HepG2 (cell line): ENCODE measurements at regions not wholly inside any gene's neighbourhood (a gene's known extent, or its start where the extent isn't known, plus 50 kb on each side); places are given as distances from the start of the nearest gene placed in this dataset.

Experiments used
- ATAC-seq: fragments of 200-7000 bp; cut with Tn5 transposase; 3 replicates; pipeline ENCODE4 v1.9.1; 2020; ENCODE audit warnings: mild to moderate bottlenecking, moderate library complexity
- BruUV-seq: library from RNA; stranded (reverse); fragments of 400-500 nt; replicated peaks from 2 replicates; lab custom pipeline; 2021; lab: Mats Ljungman, UMichigan
- CTCF ChIA-PET: fragments of 300-600 bp; formaldehyde crosslinking; extraction: SDS; loops from one replicate; lab custom pipeline; 2021; ENCODE audit warnings: low total read pairs, inconsistent platforms, low intra/inter-chr PET ratio; lab: Yijun Ruan, JAX
- POLR2A ChIA-PET: fragments of 350-600 bp; sonication (Branson Sonifier 250); formaldehyde crosslinking; loops from one replicate; lab custom pipeline; 2020; ENCODE audit warnings: antibody characterized with exemption, inconsistent platforms; lab: Yijun Ruan, JAX
- DNase-seq: peaks from one replicate; pipeline ENCODE4 v3.0.0-alpha.2; 2015; ENCODE audit warnings: low spot score
- FAIRE-seq: peaks from 3 replicates; lab custom pipeline; 2011; peaks lifted over from hg19 to GRCh38; lab: Jason Lieb, UNC
- H2AFZ ChIP-seq: one replicate; pipeline ENCODE4 v1.6.1; 2011; ENCODE audit warnings: low read length, inconsistent platforms
- H3K27ac ChIP-seq: fragments of 300-600 bp; 3 replicates; pipeline ENCODE4 v1.8.0; 2011; ENCODE audit warnings: mixed run types, mild to moderate bottlenecking, mixed read lengths, low read length, inconsistent platforms; ENCODE audit not compliant: insufficient read depth; ENCODE audit errors: extremely low read length
- H3K27me3 ChIP-seq, 2 experiments: fragments of 200-600 bp in 1 of 2; 2 replicates in 1 of 2; 3 replicates in 1 of 2; pipeline versions ENCODE4 v1.6.0 to v1.8.0; 2011; ENCODE audit warnings: low read length in 2 of 2, mild to moderate bottlenecking in 2 of 2, moderate library complexity in 2 of 2, inconsistent platforms in 1 of 2; ENCODE audit not compliant: insufficient read depth in 2 of 2, control insufficient read depth in 1 of 2
- H3K36me3 ChIP-seq, 2 experiments: fragments of 200-600 bp in 1 of 2; replicated peaks in 1 of 2; 2 replicates in 1 of 2; 3 replicates in 1 of 2; pipeline versions ENCODE4 v1.5.1 to v1.8.0; 2011; ENCODE audit warnings: low read length in 2 of 2, inconsistent platforms in 1 of 2; ENCODE audit not compliant: insufficient read depth in 2 of 2, control insufficient read depth in 1 of 2
- H3K4me1 ChIP-seq: 2 replicates; pipeline ENCODE4 v1.5.1; 2012; ENCODE audit warnings: low read length, inconsistent platforms; ENCODE audit not compliant: insufficient read depth
- H3K4me2 ChIP-seq: 2 replicates; pipeline ENCODE4 v1.6.0; 2011; ENCODE audit warnings: low read depth, low read length, inconsistent platforms
- H3K4me3 ChIP-seq, 3 experiments: fragments of 200-600 bp in 1 of 3; sonication (generic), shearing (Covaris generic) in 1 of 3; replicated peaks in 1 of 3; 2 replicates each; pipeline ENCODE4 v1.5.1; 2011 to 2016; ENCODE audit warnings: low read length in 3 of 3, inconsistent platforms in 2 of 3, low read depth in 2 of 3, mild to moderate bottlenecking in 2 of 3, control low read depth in 1 of 3, mixed read lengths in 1 of 3; ENCODE audit not compliant: insufficient read depth in 1 of 3
- H3K79me2 ChIP-seq: one replicate; pipeline ENCODE4 v1.6.1; 2011; ENCODE audit warnings: low read length, inconsistent platforms; ENCODE audit not compliant: insufficient read depth
- H3K9ac ChIP-seq: 2 replicates; pipeline ENCODE4 v1.6.0; 2011; ENCODE audit warnings: mild to moderate bottlenecking, low read depth, low read length, inconsistent platforms; ENCODE audit not compliant: insufficient read depth
- H3K9me3 ChIP-seq: 2 replicates; pipeline ENCODE4 v1.5.1; 2012; ENCODE audit warnings: mild to moderate bottlenecking, low read length
- H4K20me1 ChIP-seq: 2 replicates; pipeline ENCODE4 v1.6.0; 2011; ENCODE audit warnings: inconsistent platforms, mild to moderate bottlenecking, low read length, moderate library complexity; ENCODE audit not compliant: insufficient read depth
- KLF6 ChIP-seq: IDR thresholded peaks from 2 replicates; pipeline ENCODE4 v1.8.0; 2016; ENCODE audit warnings: missing biosample characterization, missing genetic modification reagents
- NRL ChIP-seq: sonication (generic); formaldehyde crosslinking; IDR thresholded peaks from 2 replicates; pipeline ENCODE4 v1.5.0; 2020; ENCODE audit warnings: missing genetic modification reagents, mild to moderate bottlenecking, moderate library complexity, borderline replicate concordance
- REXO4 ChIP-seq: sonication (generic); formaldehyde crosslinking; IDR thresholded peaks from 2 replicates; pipeline ENCODE4 v1.8.0; 2022; ENCODE audit warnings: missing genetic modification reagents, mild to moderate bottlenecking, borderline replicate concordance
- ZNF3 ChIP-seq: IDR thresholded peaks from 2 replicates; pipeline ENCODE4 v1.7.0; 2017; ENCODE audit warnings: inconsistent platforms
- in situ Hi-C: cut with HindIII; loops from 2 replicates; pipeline ENCODE4 v1.10.0; 2017; ENCODE audit warnings: low pct_unique_long_range_greater_than_20kb; ENCODE audit not compliant: extremely low pct_ligation_motif_present
- intact Hi-C: fragments of 100-400 bp; cut with micrococcal nuclease; formaldehyde crosslinking; loops from one replicate; pipeline ENCODE4 v1.10.0; 2022; ENCODE audit not compliant: unreplicated experiment
- TF ChIP-seq, protein P1 (sequence below): sonication (generic); formaldehyde crosslinking; IDR thresholded peaks from 2 replicates; pipeline ENCODE4 v1.4.0; 2020; ENCODE audit warnings: mild to moderate bottlenecking, missing genetic modification reagents
- TF ChIP-seq, protein P2 (sequence below): IDR thresholded peaks from 2 replicates; pipeline ENCODE4 v1.6.1; 2016; ENCODE audit warnings: missing biosample characterization, missing genetic modification reagents, low read depth
- TF ChIP-seq, protein P3 (sequence below), 2 experiments: IDR thresholded peaks; 2 replicates each; pipeline ENCODE4 v1.6.1; 2011 to 2012; ENCODE audit warnings: low read length in 2 of 2, borderline replicate concordance in 1 of 2, low read depth in 1 of 2, mild to moderate bottlenecking in 1 of 2, moderate library complexity in 1 of 2

DNA sequence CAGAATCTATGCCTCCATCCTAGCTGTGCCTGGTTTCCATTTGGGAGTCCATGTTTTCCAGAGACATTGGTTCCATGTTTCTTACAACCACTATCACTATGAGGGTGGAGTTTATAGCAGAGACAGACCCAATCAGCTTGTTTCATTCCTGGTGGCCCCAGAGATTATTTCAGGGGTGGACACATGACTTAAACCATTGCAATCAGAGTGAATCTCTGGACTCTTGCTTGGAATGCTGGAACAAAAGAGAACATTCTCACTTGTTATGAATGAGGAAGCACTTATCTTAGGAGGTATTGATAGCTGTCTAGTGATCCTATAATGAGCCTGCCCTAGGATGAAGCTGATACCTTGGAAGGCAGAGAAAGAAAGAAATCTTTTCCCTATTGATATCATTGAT is 250.3 kb downstream of the ATG4C start:
- Histone ChIP-seq H3K4me3 (no peak overlapping the region), H4K20me1 (no peaks in the 10 kb centered on the region), H3K9ac (no peak overlapping the region), H3K79me2 (no peaks in the 10 kb centered on the region), H2AFZ (no peak overlapping the region), H3K27ac (no peak overlapping the region), H3K27me3 (peaks cover 0 to 3% of the 10 kb centered on the region in 2 experiments; a peak in 1 of 5 replicates), H3K36me3 (no peaks in the 10 kb centered on the region), H3K4me1 (0 out of 2 replicates have a peak, but pooled peaks cover 2% of the 10 kb centered on the region), H3K9me3 (no peaks in the 10 kb centered on the region), H3K4me2 (no peak overlapping the region)
- DNase-seq (no peak), FAIRE-seq (no peak), ATAC-seq (no peak)
- CTCF ChIA-PET: no interaction called here
- intact Hi-C loops (no loop called here), in situ Hi-C loops (no loop called here)
- POLR2A ChIA-PET: no interaction called here
- no peak for TF ChIP-seq KLF6 (CRISPR knock-in tag)
- TF ChIP-seq REXO4: no peak
- TF ChIP-seq, protein P1, sequence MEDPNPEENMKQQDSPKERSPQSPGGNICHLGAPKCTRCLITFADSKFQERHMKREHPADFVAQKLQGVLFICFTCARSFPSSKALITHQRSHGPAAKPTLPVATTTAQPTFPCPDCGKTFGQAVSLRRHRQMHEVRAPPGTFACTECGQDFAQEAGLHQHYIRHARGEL (CRISPR knock-in tag): no peak
- no peak for TF ChIP-seq NRL
- TF ChIP-seq ZNF3: no peak
- TF ChIP-seq, protein P2, sequence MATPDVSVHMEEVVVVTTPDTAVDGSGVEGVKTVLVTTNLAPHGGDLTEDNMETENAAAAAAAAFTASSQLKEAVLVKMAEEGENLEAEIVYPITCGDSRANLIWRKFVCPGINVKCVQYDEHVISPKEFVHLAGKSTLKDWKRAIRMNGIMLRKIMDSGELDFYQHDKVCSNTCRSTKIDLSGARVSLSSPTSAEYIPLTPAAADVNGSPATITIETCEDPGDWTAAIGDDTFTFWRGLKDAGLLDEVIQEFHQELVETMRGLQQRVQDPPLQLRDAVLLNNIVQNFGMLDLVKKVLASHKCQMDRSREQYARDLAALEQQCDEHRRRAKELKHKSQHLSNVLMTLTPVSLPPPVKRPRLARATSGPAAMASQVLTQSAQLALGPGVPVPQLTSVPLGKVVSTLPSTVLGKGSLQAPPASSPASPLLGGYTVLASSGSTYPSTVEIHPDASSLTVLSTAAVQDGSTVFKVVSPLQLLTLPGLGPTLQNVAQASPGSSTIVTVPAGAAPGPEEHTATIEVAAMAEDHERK (CRISPR knock-in tag): no peak
- TF ChIP-seq, protein P3, sequence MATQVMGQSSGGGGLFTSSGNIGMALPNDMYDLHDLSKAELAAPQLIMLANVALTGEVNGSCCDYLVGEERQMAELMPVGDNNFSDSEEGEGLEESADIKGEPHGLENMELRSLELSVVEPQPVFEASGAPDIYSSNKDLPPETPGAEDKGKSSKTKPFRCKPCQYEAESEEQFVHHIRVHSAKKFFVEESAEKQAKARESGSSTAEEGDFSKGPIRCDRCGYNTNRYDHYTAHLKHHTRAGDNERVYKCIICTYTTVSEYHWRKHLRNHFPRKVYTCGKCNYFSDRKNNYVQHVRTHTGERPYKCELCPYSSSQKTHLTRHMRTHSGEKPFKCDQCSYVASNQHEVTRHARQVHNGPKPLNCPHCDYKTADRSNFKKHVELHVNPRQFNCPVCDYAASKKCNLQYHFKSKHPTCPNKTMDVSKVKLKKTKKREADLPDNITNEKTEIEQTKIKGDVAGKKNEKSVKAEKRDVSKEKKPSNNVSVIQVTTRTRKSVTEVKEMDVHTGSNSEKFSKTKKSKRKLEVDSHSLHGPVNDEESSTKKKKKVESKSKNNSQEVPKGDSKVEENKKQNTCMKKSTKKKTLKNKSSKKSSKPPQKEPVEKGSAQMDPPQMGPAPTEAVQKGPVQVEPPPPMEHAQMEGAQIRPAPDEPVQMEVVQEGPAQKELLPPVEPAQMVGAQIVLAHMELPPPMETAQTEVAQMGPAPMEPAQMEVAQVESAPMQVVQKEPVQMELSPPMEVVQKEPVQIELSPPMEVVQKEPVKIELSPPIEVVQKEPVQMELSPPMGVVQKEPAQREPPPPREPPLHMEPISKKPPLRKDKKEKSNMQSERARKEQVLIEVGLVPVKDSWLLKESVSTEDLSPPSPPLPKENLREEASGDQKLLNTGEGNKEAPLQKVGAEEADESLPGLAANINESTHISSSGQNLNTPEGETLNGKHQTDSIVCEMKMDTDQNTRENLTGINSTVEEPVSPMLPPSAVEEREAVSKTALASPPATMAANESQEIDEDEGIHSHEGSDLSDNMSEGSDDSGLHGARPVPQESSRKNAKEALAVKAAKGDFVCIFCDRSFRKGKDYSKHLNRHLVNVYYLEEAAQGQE (IDR thresholded peaks at IDR 0.05; ENCODE audit: borderline replicate concordance in 1 of 2, low read depth in 1 of 2, low read length in 2 of 2): no peak
- no TSS peak for BruUV-seq
